Astrocyte (in vitro differentiated cells and primary cell): ENCODE measurements at regions not wholly inside any gene's neighbourhood (a gene's known extent, or its start where the extent isn't known, plus 50 kb on each side); places are given as distances from the start of the nearest gene placed in this dataset.

ENCODE experiments used
- DNase-seq: peaks from one replicate; pipeline ENCODE4 v3.0.0-alpha.2; 2010; ENCODE audit warnings: low read depth
- FAIRE-seq: peaks from 2 replicates; lab custom pipeline; 2011; peaks lifted over from hg19 to GRCh38; lab: Jason Lieb, UNC
- H2AFZ ChIP-seq: 2 replicates; pipeline ENCODE4 v1.6.0; 2012; ENCODE audit warnings: low read depth, low read length, inconsistent platforms
- H3K27ac ChIP-seq: 2 replicates; pipeline ENCODE4 v1.5.1; 2011; ENCODE audit warnings: low read depth, low read length, inconsistent platforms
- H3K27me3 ChIP-seq: 2 replicates; pipeline ENCODE4 v1.6.0; 2011; ENCODE audit warnings: low read length, inconsistent platforms; ENCODE audit not compliant: insufficient read depth
- H3K36me3 ChIP-seq: 2 replicates; pipeline ENCODE4 v1.5.1; 2011; ENCODE audit warnings: low read length, inconsistent platforms; ENCODE audit not compliant: insufficient read depth
- H3K4me1 ChIP-seq: 2 replicates; pipeline ENCODE4 v1.5.1; 2011; ENCODE audit warnings: low read length, inconsistent platforms; ENCODE audit not compliant: insufficient read depth
- H3K4me2 ChIP-seq: 2 replicates; pipeline ENCODE4 v1.6.0; 2012; ENCODE audit warnings: low read length, inconsistent platforms
- H3K4me3 ChIP-seq: 2 replicates; pipeline ENCODE4 v1.5.1; 2011; ENCODE audit warnings: low read depth, mild to moderate bottlenecking, low read length, inconsistent platforms; ENCODE audit not compliant: insufficient read depth
- H3K79me2 ChIP-seq: 2 replicates; pipeline ENCODE4 v1.6.0; 2012; ENCODE audit warnings: mild to moderate bottlenecking, low read length, inconsistent platforms; ENCODE audit not compliant: insufficient read depth
- H3K9ac ChIP-seq: 2 replicates; pipeline ENCODE4 v1.6.0; 2012; ENCODE audit warnings: mild to moderate bottlenecking, low read length, inconsistent platforms
- H3K9me3 ChIP-seq: 2 replicates; pipeline ENCODE4 v1.5.1; 2012; ENCODE audit warnings: low read depth, mild to moderate bottlenecking, low read length, inconsistent platforms; ENCODE audit not compliant: insufficient read depth
- H4K20me1 ChIP-seq: 2 replicates; pipeline ENCODE4 v1.6.0; 2012; ENCODE audit warnings: low read length, inconsistent platforms; ENCODE audit not compliant: insufficient read depth
- H3K27ac Mint-ChIP-seq: one replicate; pipeline ENCODE4 v1.8.0; 2021; ENCODE audit warnings: mild to moderate bottlenecking, mixed read lengths; ENCODE audit not compliant: unreplicated experiment
- H3K27me3 Mint-ChIP-seq: one replicate; pipeline ENCODE4 v1.8.0; 2021; ENCODE audit warnings: low read depth, mixed read lengths; ENCODE audit not compliant: unreplicated experiment
- H3K36me3 Mint-ChIP-seq: one replicate; pipeline ENCODE4 v1.8.0; 2021; ENCODE audit warnings: low read depth, mixed read lengths; ENCODE audit not compliant: unreplicated experiment
- H3K4me1 Mint-ChIP-seq: one replicate; pipeline ENCODE4 v1.8.0; 2021; ENCODE audit warnings: low read depth, mixed read lengths; ENCODE audit not compliant: unreplicated experiment
- H3K4me3 Mint-ChIP-seq: one replicate; pipeline ENCODE4 v1.8.0; 2021; ENCODE audit warnings: mild to moderate bottlenecking, moderate library complexity, mixed read lengths; ENCODE audit not compliant: unreplicated experiment
- H3K9me3 Mint-ChIP-seq: one replicate; pipeline ENCODE4 v1.8.0; 2021; ENCODE audit warnings: mild to moderate bottlenecking, mixed read lengths; ENCODE audit not compliant: unreplicated experiment
- EZH2 ChIP-seq: IDR thresholded peaks from 2 replicates; pipeline ENCODE4 v1.6.1; 2012; ENCODE audit warnings: mild to moderate bottlenecking, low read length, inconsistent platforms; ENCODE audit not compliant: insufficient read depth
- TF ChIP-seq, protein P1 (sequence below): IDR thresholded peaks from 2 replicates; pipeline ENCODE4 v1.5.1; 2011; ENCODE audit warnings: low read depth, mild to moderate bottlenecking, inconsistent platforms, low read length, moderate library complexity; ENCODE audit not compliant: insufficient read depth

DNA sequence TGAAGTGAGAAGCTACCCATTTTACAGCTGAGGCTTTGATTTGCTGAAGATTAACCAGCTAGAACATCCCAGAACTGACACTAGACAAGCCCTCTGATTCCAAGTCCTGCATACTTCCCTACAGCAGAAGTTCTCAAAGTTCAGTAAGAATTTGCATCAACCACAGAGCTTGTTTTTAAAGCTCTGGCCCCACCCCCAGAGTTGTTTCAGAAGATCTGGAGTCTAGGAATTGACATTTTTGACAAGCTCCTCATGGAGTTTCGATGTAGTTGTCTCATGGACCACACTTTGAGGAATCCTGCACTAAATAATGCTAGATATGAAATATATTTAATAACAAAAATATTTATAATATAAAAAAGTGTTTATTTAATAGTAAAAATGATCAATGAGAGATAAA lies 120.3 kb upstream of the ADAMTS18 start:
- H3K4me2 ChIP-seq, result peak overlapping the region; percentile 18
- no peak overlapping the region for H3K4me3 ChIP-seq
- Mint-ChIP-seq H3K27me3 (peaks cover 12% of the 10 kb centered on the region), H3K9me3 (no peaks in the 10 kb centered on the region), H3K27ac (no peak overlapping the region), H3K36me3 (no peaks in the 10 kb centered on the region), H3K4me3 (no peak overlapping the region), H3K4me1 (peaks cover 11% of the 10 kb centered on the region)
- H4K20me1 ChIP-seq, result no peaks in the 10 kb centered on the region
- H3K9ac ChIP-seq, result no peak overlapping the region
- peak; percentile 14 for DNase-seq
- H3K27ac ChIP-seq, result no peak overlapping the region
- no peak overlapping the region for H2AFZ ChIP-seq
- peaks cover 9% of the 10 kb centered on the region for H3K4me1 ChIP-seq
- no peaks in the 10 kb centered on the region for H3K79me2 ChIP-seq
- H3K27me3 ChIP-seq, result no peaks in the 10 kb centered on the region
- FAIRE-seq, result no peak
- no peaks in the 10 kb centered on the region for H3K9me3 ChIP-seq
- no peak for TF ChIP-seq EZH2
- TF ChIP-seq, protein P1, sequence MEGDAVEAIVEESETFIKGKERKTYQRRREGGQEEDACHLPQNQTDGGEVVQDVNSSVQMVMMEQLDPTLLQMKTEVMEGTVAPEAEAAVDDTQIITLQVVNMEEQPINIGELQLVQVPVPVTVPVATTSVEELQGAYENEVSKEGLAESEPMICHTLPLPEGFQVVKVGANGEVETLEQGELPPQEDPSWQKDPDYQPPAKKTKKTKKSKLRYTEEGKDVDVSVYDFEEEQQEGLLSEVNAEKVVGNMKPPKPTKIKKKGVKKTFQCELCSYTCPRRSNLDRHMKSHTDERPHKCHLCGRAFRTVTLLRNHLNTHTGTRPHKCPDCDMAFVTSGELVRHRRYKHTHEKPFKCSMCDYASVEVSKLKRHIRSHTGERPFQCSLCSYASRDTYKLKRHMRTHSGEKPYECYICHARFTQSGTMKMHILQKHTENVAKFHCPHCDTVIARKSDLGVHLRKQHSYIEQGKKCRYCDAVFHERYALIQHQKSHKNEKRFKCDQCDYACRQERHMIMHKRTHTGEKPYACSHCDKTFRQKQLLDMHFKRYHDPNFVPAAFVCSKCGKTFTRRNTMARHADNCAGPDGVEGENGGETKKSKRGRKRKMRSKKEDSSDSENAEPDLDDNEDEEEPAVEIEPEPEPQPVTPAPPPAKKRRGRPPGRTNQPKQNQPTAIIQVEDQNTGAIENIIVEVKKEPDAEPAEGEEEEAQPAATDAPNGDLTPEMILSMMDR, result no peak
- no peaks in the 10 kb centered on the region for H3K36me3 ChIP-seq

DNA sequence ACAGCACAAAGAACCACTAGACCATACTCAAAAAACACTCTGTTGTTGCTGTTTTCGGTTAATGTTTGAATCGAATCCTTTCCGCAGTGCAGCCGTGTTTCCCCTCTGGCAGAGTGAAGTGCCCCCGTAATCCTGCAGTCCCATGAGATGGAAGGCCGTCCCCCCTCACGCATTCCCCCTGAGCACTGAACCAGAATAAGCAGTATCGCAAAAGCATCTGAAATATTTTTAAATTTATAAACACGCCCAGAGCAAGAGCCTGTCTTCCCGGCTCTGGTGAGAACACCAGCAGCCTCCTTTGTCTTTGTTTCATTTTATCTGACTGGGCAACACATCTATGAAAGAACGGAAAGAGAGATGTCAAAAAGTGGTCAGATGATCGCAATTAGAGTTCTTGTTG lies 121.0 kb upstream of the ADAMTS18 start:
- Mint-ChIP-seq H3K9me3 (no peaks in the 10 kb centered on the region), H3K27me3 (peaks cover 12% of the 10 kb centered on the region), H3K4me3 (no peak overlapping the region), H3K4me1 (peaks cover 11% of the 10 kb centered on the region), H3K27ac (no peak overlapping the region), H3K36me3 (no peaks in the 10 kb centered on the region)
- no peaks in the 10 kb centered on the region for H3K79me2 ChIP-seq
- H2AFZ ChIP-seq, result peak overlapping the region; percentile 64
- H3K4me2 ChIP-seq, result peak overlapping the region; percentile 80
- H3K27ac ChIP-seq, result no peak overlapping the region
- no peaks in the 10 kb centered on the region for H3K27me3 ChIP-seq
- TF ChIP-seq, protein P1, result no peak
- no peak for TF ChIP-seq EZH2
- H4K20me1 ChIP-seq, result no peaks in the 10 kb centered on the region
- H3K9ac ChIP-seq, result no peak overlapping the region
- H3K4me3 ChIP-seq, result peak overlapping the region; percentile 14
- FAIRE-seq, result no peak
- peak; percentile 29 for DNase-seq
- H3K36me3 ChIP-seq, result no peaks in the 10 kb centered on the region
- H3K4me1 ChIP-seq, result peaks cover 9% of the 10 kb centered on the region
- no peaks in the 10 kb centered on the region for H3K9me3 ChIP-seq

- Histone ChIP-seq H3K9me3 (no peaks in the 10 kb centered on the region), H3K36me3 (no peaks in the 10 kb centered on the region), H3K79me2 (no peaks in the 10 kb centered on the region), H2AFZ (peak overlapping the region; percentile 64), H3K27me3 (no peaks in the 10 kb centered on the region), H4K20me1 (no peaks in the 10 kb centered on the region), H3K4me2 (peak overlapping the region; percentile 80), H3K9ac (no peak overlapping the region), H3K4me3 (peak overlapping the region; percentile 14), H3K4me1 (peaks cover 9% of the 10 kb centered on the region), H3K27ac (no peak overlapping the region)
- H3K4me3 Mint-ChIP-seq, result no peak overlapping the region
- FAIRE-seq (no peak), DNase-seq (peak; percentile 20)
- no peak overlapping the region for H3K27ac Mint-ChIP-seq
- TF ChIP-seq EZH2, result no peak
- TF ChIP-seq, protein P1, result no peak
- H3K36me3 Mint-ChIP-seq, result no peaks in the 10 kb centered on the region
- H3K4me1 Mint-ChIP-seq, result peaks cover 11% of the 10 kb centered on the region
- peaks cover 12% of the 10 kb centered on the region for H3K27me3 Mint-ChIP-seq
- no peaks in the 10 kb centered on the region for H3K9me3 Mint-ChIP-seq
Observed at GRCh38 chr16:77556201-77556873, 121.5 kb upstream of the ADAMTS18 start.
